Urothelium cell line (cell line): ENCODE measurements at regions not wholly inside any gene's neighbourhood (a gene's known extent, or its start where the extent isn't known, plus 50 kb on each side); places are given as distances from the start of the nearest gene placed in this dataset.
"Not testable (repeated sequence)": the region's sequence is repeated elsewhere in the genome, so short reads cannot be mapped to it uniquely, and the experiment has no call there.

ENCODE experiments used
- DNase-seq: peaks from one replicate; pipeline ENCODE4 v3.0.0; 2011; ENCODE audit warnings: low spot score, mixed read lengths
- FAIRE-seq: peaks from 2 replicates; lab custom pipeline; 2011; peaks lifted over from hg19 to GRCh38; lab: Jason Lieb, UNC

GRCh38 chr4:107392951-107393350 is 327.1 kb downstream of the PAPSS1 start:
- FAIRE-seq (no peak), DNase-seq (peak; percentile 16)

- no peak for FAIRE-seq
- no peak for DNase-seq
Measured at GRCh38 chr4:107392380-107392779, 327.7 kb downstream of the PAPSS1 start.

GRCh38 chr4:107391630-107392028 is 328.4 kb downstream of the PAPSS1 start:
- DNase-seq = no peak
- FAIRE-seq = no peak

- FAIRE-seq (no peak), DNase-seq (no peak)
Measured at GRCh38 chr4:107391009-107391629, 328.9 kb downstream of the PAPSS1 start.

- DNase-seq (no peak), FAIRE-seq (no peak)
Measured at GRCh38 chr4:107389965-107390364, 330.1 kb downstream of the PAPSS1 start.

GRCh38 chr4:107388736-107389274 is 331.2 kb downstream of the PAPSS1 start:
- FAIRE-seq = no peak
- no peak for DNase-seq

- FAIRE-seq (no peak), DNase-seq (no peak)
Measured at GRCh38 chr4:107380836-107381438, 339.1 kb downstream of the PAPSS1 start.

- FAIRE-seq (no peak), DNase-seq (no peak)
Measured at GRCh38 chr4:107380190-107380589, 339.8 kb downstream of the PAPSS1 start.

GRCh38 chr4:107379054-107379869 is 340.8 kb downstream of the PAPSS1 start:
- FAIRE-seq (no peak), DNase-seq (no peak)

- DNase-seq (no peak), FAIRE-seq (no peak)
Measured at GRCh38 chr4:107376293-107376692, 340.2 kb upstream of the DKK2 start.

- DNase-seq (no peak), FAIRE-seq (no peak)
Measured at GRCh38 chr4:107366900-107367299, 330.8 kb upstream of the DKK2 start.

- no peak for DNase-seq
- no peak for FAIRE-seq
Measured at GRCh38 chr4:107366016-107366735, 330.1 kb upstream of the DKK2 start.

GRCh38 chr4:107363125-107363524 is 327.0 kb upstream of the DKK2 start:
- FAIRE-seq (no peak), DNase-seq (no peak)

GRCh38 chr4:107359208-107359607 is 323.1 kb upstream of the DKK2 start:
- FAIRE-seq (no peak), DNase-seq (no peak)

GRCh38 chr4:107354304-107354703 is 318.2 kb upstream of the DKK2 start:
- FAIRE-seq = not testable (repeated sequence)
- peak; percentile 9 for DNase-seq

GRCh38 chr4:107351196-107351595 is 315.1 kb upstream of the DKK2 start:
- FAIRE-seq (no peak), DNase-seq (no peak)

GRCh38 chr4:107349732-107350131 is 313.6 kb upstream of the DKK2 start:
- no peak for DNase-seq
- no peak for FAIRE-seq

GRCh38 chr4:107349266-107349665 is 313.2 kb upstream of the DKK2 start:
- DNase-seq (no peak), FAIRE-seq (no peak)

GRCh38 chr4:107348188-107349050 is 312.3 kb upstream of the DKK2 start:
- FAIRE-seq (no peak), DNase-seq (no peak)

GRCh38 chr4:107333518-107333917 is 297.4 kb upstream of the DKK2 start:
- no peak for DNase-seq
- FAIRE-seq = no peak
